ENCODE measurements at regions not wholly inside any gene's neighbourhood (a gene's known extent, or its start where the extent isn't known, plus 50 kb on each side); places are given as distances from the start of the nearest gene placed in this dataset.

- TF ChIP-seq FOXM1 (IDR thresholded peaks at IDR 0.05; ENCODE audit: low read depth) (no peak), EP300 (IDR thresholded peaks at IDR 0.05; ENCODE audit: borderline replicate concordance in 1 of 2, low read depth in 1 of 2, low read length in 1 of 2) (no peak), RXRA (IDR thresholded peaks at IDR 0.05; ENCODE audit: borderline replicate concordance, low read depth) (no peak), FOXJ3 (CRISPR knock-in tag; IDR thresholded peaks at IDR 0.05) (no peak)
These were observed 189.5 kb downstream of the THBS2 start (continued) for GRCh38 chr6:169064194-169064593.

GRCh38 chr6:169062272-169062671 lies 191.4 kb downstream of the THBS2 start:
- no peak overlapping the region for H3K27ac ChIP-seq (ENCODE audit: low read depth in 2 of 2, low read length in 1 of 2)
- 75% methylated on average over 8 of the region's 12 CpGs for WGBS (ENCODE audit: low lambda C conversion rate)
- CTCF ChIA-PET: no interaction called here
- no peak overlapping the region for H2AFZ ChIP-seq (ENCODE audit: low read depth)
- H3K4me2 ChIP-seq: no peak overlapping the region
- POLR2A ChIA-PET: no interaction called here
- H3K9me2 ChIP-seq: no peaks in the 10 kb centered on the region
- H3K9me3 ChIP-seq: no peaks in the 10 kb centered on the region
- no peaks in the 10 kb centered on the region for H3K79me2 ChIP-seq (ENCODE audit: insufficient read depth)
- H4K20me1 ChIP-seq (ENCODE audit: insufficient read depth): no peaks in the 10 kb centered on the region
- TF ChIP-seq YY1 (IDR thresholded peaks at IDR 0.05; ENCODE audit: low read depth) (no peak), USF2 (IDR thresholded peaks at IDR 0.05; ENCODE audit: borderline replicate concordance, low read depth, low read length) (no peak), FOXJ3 (CRISPR knock-in tag; IDR thresholded peaks at IDR 0.05) (no peak), USF1 (IDR thresholded peaks at IDR 0.05; ENCODE audit: borderline replicate concordance, low read depth) (no peak), SMC3 (IDR thresholded peaks at IDR 0.05; ENCODE audit: low read depth, low read length) (no peak), SIN3A (IDR thresholded peaks at IDR 0.05; ENCODE audit: borderline replicate concordance, low read depth, low read length) (no peak), MEF2A (IDR thresholded peaks at IDR 0.05; ENCODE audit: borderline replicate concordance, low read depth) (no peak), MXI1 (IDR thresholded peaks at IDR 0.05; ENCODE audit: low read depth, low read length) (no peak), JUND (IDR thresholded peaks at IDR 0.05) (no peak), REST (IDR thresholded peaks at IDR 0.05; ENCODE audit: low read depth, low read length) (no peak)
- no peaks in the 10 kb centered on the region for H3K4me1 ChIP-seq (ENCODE audit: control insufficient read depth in 1 of 2, insufficient read depth in 2 of 2, low read depth in 1 of 2, low read length in 1 of 2)
- H3K27me3 ChIP-seq (ENCODE audit: insufficient read depth): no peaks in the 10 kb centered on the region
- no peaks in the 10 kb centered on the region for H3K36me3 ChIP-seq (replicated peaks in 1 of 2; ENCODE audit: control insufficient read depth in 1 of 2, insufficient read depth in 2 of 2, low read length in 1 of 2)
- H3F3A ChIP-seq (replicated peaks; ENCODE audit: insufficient read depth): no peaks in the 10 kb centered on the region
- no peak overlapping the region for H3K9ac ChIP-seq
- no peak overlapping the region for H3K4me3 ChIP-seq (ENCODE audit: low read depth in 2 of 2, low read length in 1 of 2)
- no peak for DNase-seq
